ENCODE measurements at regions not wholly inside any gene's neighbourhood (a gene's known extent, or its start where the extent isn't known, plus 50 kb on each side); places are given as distances from the start of the nearest gene placed in this dataset.

- POLR2A ChIA-PET, result no interaction called here
- H3K4me3 ChIP-seq (ENCODE audit: low read depth, low read length), result no peak overlapping the region
- CTCF ChIA-PET, result no interaction called here
- TF ChIP-seq, protein P1, sequence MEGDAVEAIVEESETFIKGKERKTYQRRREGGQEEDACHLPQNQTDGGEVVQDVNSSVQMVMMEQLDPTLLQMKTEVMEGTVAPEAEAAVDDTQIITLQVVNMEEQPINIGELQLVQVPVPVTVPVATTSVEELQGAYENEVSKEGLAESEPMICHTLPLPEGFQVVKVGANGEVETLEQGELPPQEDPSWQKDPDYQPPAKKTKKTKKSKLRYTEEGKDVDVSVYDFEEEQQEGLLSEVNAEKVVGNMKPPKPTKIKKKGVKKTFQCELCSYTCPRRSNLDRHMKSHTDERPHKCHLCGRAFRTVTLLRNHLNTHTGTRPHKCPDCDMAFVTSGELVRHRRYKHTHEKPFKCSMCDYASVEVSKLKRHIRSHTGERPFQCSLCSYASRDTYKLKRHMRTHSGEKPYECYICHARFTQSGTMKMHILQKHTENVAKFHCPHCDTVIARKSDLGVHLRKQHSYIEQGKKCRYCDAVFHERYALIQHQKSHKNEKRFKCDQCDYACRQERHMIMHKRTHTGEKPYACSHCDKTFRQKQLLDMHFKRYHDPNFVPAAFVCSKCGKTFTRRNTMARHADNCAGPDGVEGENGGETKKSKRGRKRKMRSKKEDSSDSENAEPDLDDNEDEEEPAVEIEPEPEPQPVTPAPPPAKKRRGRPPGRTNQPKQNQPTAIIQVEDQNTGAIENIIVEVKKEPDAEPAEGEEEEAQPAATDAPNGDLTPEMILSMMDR (IDR thresholded peaks at IDR 0.05; ENCODE audit: insufficient read depth, low read length, missing control alignments), result no peak
- DNase-seq (ENCODE audit: low read depth, low spot score), result no peak
Measured at GRCh38 chr18:71131918-71132317, 843.1 kb downstream of the SOCS6 start.

DNA sequence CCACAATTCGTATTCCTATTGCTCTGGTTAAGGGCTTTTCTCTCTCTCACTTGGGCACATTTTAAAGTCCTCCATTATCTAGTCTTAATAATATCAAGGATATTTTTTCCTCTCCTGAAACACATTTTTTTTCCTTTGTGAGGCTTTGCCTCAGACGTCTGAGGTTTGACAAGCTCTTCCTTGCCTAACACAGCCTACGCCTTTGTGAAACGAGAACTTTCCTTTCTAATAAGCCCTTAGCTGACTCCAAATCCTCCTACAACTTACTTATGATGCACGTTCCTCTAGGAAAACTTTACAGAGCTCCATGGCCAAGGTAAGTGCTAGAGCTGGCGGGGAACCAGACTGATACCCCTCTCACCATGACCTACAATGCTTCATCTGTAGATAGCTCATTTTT is 841.5 kb downstream of the SOCS6 start:
- no peak overlapping the region for H3K4me3 ChIP-seq (ENCODE audit: low read depth, low read length)
- POLR2A ChIA-PET, result no interaction called here
- CTCF ChIA-PET, result no interaction called here
- TF ChIP-seq, protein P1 (IDR thresholded peaks at IDR 0.05; ENCODE audit: insufficient read depth, low read length, missing control alignments), result no peak
- DNase-seq (ENCODE audit: low read depth, low spot score), result no peak

- TF ChIP-seq, protein P1 (IDR thresholded peaks at IDR 0.05; ENCODE audit: insufficient read depth, low read length, missing control alignments), result no peak
- POLR2A ChIA-PET, result no interaction called here
- DNase-seq (ENCODE audit: low read depth, low spot score), result no peak
- H3K4me3 ChIP-seq (ENCODE audit: low read depth, low read length), result no peak overlapping the region
- CTCF ChIA-PET, result no interaction called here
Measured at GRCh38 chr18:71125581-71125980, 836.7 kb downstream of the SOCS6 start.

DNA sequence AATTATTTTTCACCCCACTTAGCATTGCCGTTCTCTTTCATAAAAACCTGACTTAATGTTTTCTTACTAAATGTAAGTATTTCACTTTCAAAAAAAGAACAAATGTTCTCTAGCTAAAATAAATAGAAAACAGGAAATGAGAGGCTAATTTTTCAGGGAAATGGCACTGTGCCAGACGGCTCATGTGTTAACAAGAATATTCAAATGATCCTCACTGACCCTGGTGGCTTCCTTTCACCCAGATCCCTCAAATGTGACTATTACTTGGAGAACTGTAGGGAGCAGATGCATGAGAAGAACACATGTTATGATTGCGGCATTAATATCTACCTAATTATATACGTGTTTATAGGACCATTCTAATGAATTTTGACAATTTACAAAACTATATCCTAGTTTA is 827.7 kb downstream of the SOCS6 start:
- no peak overlapping the region for H3K4me3 ChIP-seq (ENCODE audit: low read depth, low read length)
- ChIA-PET CTCF (no interaction called here), POLR2A (no interaction called here)
- TF ChIP-seq, protein P1 (IDR thresholded peaks at IDR 0.05; ENCODE audit: insufficient read depth, low read length, missing control alignments), result no peak
- DNase-seq (ENCODE audit: low read depth, low spot score), result no peak

GRCh38 chr18:71115261-71115660 is 826.4 kb downstream of the SOCS6 start:
- ChIA-PET CTCF (no interaction called here), POLR2A (no interaction called here)
- DNase-seq (ENCODE audit: low read depth, low spot score), result no peak
- H3K4me3 ChIP-seq (ENCODE audit: low read depth, low read length), result no peak overlapping the region
- TF ChIP-seq, protein P1 (IDR thresholded peaks at IDR 0.05; ENCODE audit: insufficient read depth, low read length, missing control alignments), result no peak

- CTCF ChIA-PET, result no interaction called here
- POLR2A ChIA-PET, result no interaction called here
- DNase-seq (ENCODE audit: low read depth, low spot score), result no peak
- no peak overlapping the region for H3K4me3 ChIP-seq (ENCODE audit: low read depth, low read length)
- TF ChIP-seq, protein P1 (IDR thresholded peaks at IDR 0.05; ENCODE audit: insufficient read depth, low read length, missing control alignments), result no peak
Measured at GRCh38 chr18:71114550-71115210, 825.8 kb downstream of the SOCS6 start.

Data from AG04449 (cell line).